Astrocyte of the cerebellum (primary cell): ENCODE measurements at regions not wholly inside any gene's neighbourhood (a gene's known extent, or its start where the extent isn't known, plus 50 kb on each side); places are given as distances from the start of the nearest gene placed in this dataset.

Experiments used
- DNase-seq: peaks from one replicate; pipeline ENCODE4 v3.0.0-alpha.2; 2011; ENCODE audit warnings: low read depth
- H3K4me3 ChIP-seq: 2 replicates; pipeline ENCODE4 v1.5.1; 2011; ENCODE audit warnings: mild to moderate bottlenecking, low read depth, low read length, moderate library complexity
- CTCF ChIP-seq: IDR thresholded peaks from 2 replicates; pipeline ENCODE4 v1.5.1; 2012; ENCODE audit warnings: low read length, low read depth, moderate library complexity, mild to moderate bottlenecking; ENCODE audit errors: missing control alignments
- in situ Hi-C: cut with HindIII; loops from 2 replicates; pipeline ENCODE4 v1.10.0; 2017; ENCODE audit warnings: low sequenced_read_pairs

- no peak for TF ChIP-seq CTCF
- in situ Hi-C loops, result no loop called here
- DNase-seq, result no peak
- no peak overlapping the region for H3K4me3 ChIP-seq
Measured at GRCh38 chr20:12928358-12928754, 80.4 kb upstream of the SPTLC3 start.

- H3K4me3 ChIP-seq, result no peak overlapping the region
- peak; percentile 3 for TF ChIP-seq CTCF
- peak; percentile 55 for DNase-seq
- in situ Hi-C loops, result no loop called here
Measured at GRCh38 chr20:12928755-12929401, 79.9 kb upstream of the SPTLC3 start.

DNA sequence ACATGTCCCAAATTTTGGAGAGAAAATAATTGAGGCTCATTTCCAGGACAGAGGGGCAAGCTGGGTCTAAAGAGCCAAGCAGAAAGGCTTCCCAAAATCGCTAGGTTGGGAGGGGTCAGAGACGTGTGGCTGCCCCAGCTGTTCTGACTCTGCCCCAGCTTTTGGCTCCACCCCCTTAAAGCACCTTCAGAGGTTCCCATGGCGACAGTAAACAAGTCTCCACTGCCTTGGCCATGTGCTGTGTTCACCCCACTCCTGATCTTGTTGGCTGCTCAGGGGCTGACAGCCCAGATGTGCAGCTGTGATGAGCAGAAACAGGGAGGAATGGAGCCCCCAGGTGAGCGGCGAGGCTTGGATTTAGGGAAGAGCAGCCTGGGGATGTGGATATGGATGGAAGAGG is 72.8 kb upstream of the SPTLC3 start:
- TF ChIP-seq CTCF, result no peak
- no peak for DNase-seq
- in situ Hi-C loops, result no loop called here
- no peak overlapping the region for H3K4me3 ChIP-seq

DNA sequence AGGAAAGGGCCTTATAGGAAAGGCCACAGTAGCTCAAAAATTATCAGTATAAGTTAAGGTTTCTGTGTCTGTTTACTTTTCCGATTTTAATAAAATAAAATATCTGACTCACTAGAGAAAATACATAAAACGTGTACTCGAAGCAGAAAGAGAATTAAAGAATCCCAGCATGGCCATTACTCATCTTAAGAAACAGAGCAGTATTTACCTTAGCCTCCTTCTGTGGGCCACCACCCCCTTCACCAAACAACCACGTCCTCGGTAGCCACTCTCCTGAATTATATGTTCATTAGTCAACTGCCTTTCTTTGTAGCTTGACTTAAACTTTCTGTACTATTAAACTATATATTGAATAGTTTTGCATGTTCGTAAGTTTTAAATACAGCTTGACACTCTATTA is 72.2 kb upstream of the SPTLC3 start:
- H3K4me3 ChIP-seq, result no peak overlapping the region
- in situ Hi-C loops, result no loop called here
- no peak for DNase-seq
- no peak for TF ChIP-seq CTCF

DNA sequence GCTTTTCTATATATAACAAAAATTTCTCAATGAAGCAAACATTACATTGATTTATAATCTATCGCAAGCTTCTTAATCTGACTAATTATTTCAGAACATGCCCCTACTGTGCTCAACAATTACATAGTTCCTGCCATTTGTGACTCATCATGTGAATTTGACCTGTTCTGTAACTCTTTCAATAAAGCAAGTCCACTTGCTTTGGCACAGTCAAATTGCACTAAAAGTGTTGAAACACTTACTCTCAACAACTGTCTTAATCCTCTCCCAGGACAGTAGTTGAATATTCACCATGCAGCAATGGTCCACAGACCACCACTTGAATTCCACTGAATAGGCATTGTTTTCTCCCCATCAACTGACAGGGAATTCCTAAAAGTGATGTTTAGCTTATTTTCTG is 67.7 kb upstream of the SPTLC3 start:
- TF ChIP-seq CTCF, result no peak
- peak; percentile 36 for DNase-seq
- in situ Hi-C loops, result no loop called here
- no peak overlapping the region for H3K4me3 ChIP-seq

GRCh38 chr20:12942123-12942522 is 66.6 kb upstream of the SPTLC3 start:
- in situ Hi-C loops, result no loop called here
- H3K4me3 ChIP-seq, result no peak overlapping the region
- TF ChIP-seq CTCF, result no peak
- no peak for DNase-seq
